HT1080 (cell line): ENCODE measurements at regions not wholly inside any gene's neighbourhood (a gene's known extent, or its start where the extent isn't known, plus 50 kb on each side); places are given as distances from the start of the nearest gene placed in this dataset.

Experiments
- DNase-seq: peaks from one replicate; pipeline ENCODE4 v3.0.0-alpha.2; 2015; ENCODE audit warnings: low read depth

- DNase-seq = peak; percentile 3
Observed at GRCh38 chrX:40485102-40485826, 95.5 kb upstream of the ATP6AP2 start.

GRCh38 chrX:40484408-40485091, 96.2 kb upstream of the ATP6AP2 start:
- DNase-seq = no peak

- no peak for DNase-seq
Observed at GRCh38 chrX:40483502-40483901, 97.3 kb upstream of the ATP6AP2 start.

GRCh38 chrX:40479777-40480318, 100.9 kb upstream of the ATP6AP2 start:
- peak; percentile 59 for DNase-seq

GRCh38 chrX:40478474-40479065, 102.2 kb upstream of the ATP6AP2 start:
- no peak for DNase-seq

GRCh38 chrX:40476958-40477357, 103.8 kb upstream of the ATP6AP2 start:
- DNase-seq = no peak

- DNase-seq = no peak
Observed at GRCh38 chrX:40474645-40475044, 106.1 kb upstream of the ATP6AP2 start.

- no peak for DNase-seq
Observed at GRCh38 chrX:40474205-40474626, 106.6 kb upstream of the ATP6AP2 start.

GRCh38 chrX:40473460-40474204, 107.1 kb upstream of the ATP6AP2 start:
- no peak for DNase-seq

- no peak for DNase-seq
Observed at GRCh38 chrX:40471965-40472648, 108.7 kb upstream of the ATP6AP2 start.

GRCh38 chrX:40470830-40471429, 109.8 kb upstream of the ATP6AP2 start:
- DNase-seq = no peak

GRCh38 chrX:40469316-40469715, 111.5 kb upstream of the ATP6AP2 start:
- no peak for DNase-seq

GRCh38 chrX:40468033-40468846, 112.5 kb upstream of the ATP6AP2 start:
- peak; percentile 78 for DNase-seq

- no peak for DNase-seq
Observed at GRCh38 chrX:40467454-40467853, 113.3 kb upstream of the ATP6AP2 start.

GRCh38 chrX:40465735-40466551, 114.8 kb upstream of the ATP6AP2 start:
- no peak for DNase-seq

GRCh38 chrX:40462795-40463194, 118.0 kb upstream of the ATP6AP2 start:
- no peak for DNase-seq

- DNase-seq = no peak
Observed at GRCh38 chrX:40460926-40461325, 119.8 kb upstream of the ATP6AP2 start.

- DNase-seq = no peak
Observed at GRCh38 chrX:40459571-40460158, 121.1 kb upstream of the ATP6AP2 start.
